B cell (primary cell): ENCODE measurements at regions not wholly inside any gene's neighbourhood (a gene's known extent, or its start where the extent isn't known, plus 50 kb on each side); places are given as distances from the start of the nearest gene placed in this dataset.
A peak's percentile ranks its signal among the peaks of the same experiment; 100 is the strongest.

Source experiments
- ATAC-seq: fragments of 200-7000 bp; cut with Tn5 transposase; one replicate; pipeline ENCODE4 v1.10.0; 2021; ENCODE audit warnings: low read depth, mild to moderate bottlenecking, moderate number of reproducible peaks, moderate library complexity
- CTCF ChIA-PET: fragments of 350-600 bp; sonication (Branson Sonifier 250); formaldehyde crosslinking; loops from one replicate; lab custom pipeline; 2021; ENCODE audit warnings: antibody characterized with exemption, inconsistent platforms; lab: Charles Lee
- POLR2A ChIA-PET: fragments of 350-600 bp; sonication (Branson Sonifier 250); formaldehyde crosslinking; loops from one replicate; lab custom pipeline; 2021; ENCODE audit warnings: antibody characterized with exemption; lab: Charles Lee
- DNase-seq: peaks from one replicate; pipeline ENCODE4 v3.0.0; 2013
- H2AFZ ChIP-seq: 2 replicates; pipeline ENCODE4 v1.6.1; 2012; ENCODE audit warnings: mild to moderate bottlenecking, low read depth, low read length; ENCODE audit not compliant: insufficient read depth, poor library complexity, severe bottlenecking
- H3K27ac ChIP-seq, 2 donors: 1 replicate in 1 of 2; 2 replicates in 1 of 2; pipeline ENCODE4 v1.5.1; 2012 to 2013; ENCODE audit warnings: low read length in 2 of 2, mild to moderate bottlenecking in 2 of 2, moderate library complexity in 1 of 2
- H3K27me3 ChIP-seq, 4 experiments: fragments of 200-600 bp in 1 of 4; sonication (generic) in 1 of 4; replicated peaks in 1 of 4; 1 replicate in 2 of 4; 2 replicates in 2 of 4; pipeline versions ENCODE4 v1.6.1 to v1.7.0; 2013 to 2016; ENCODE audit warnings: low read length in 3 of 4, mild to moderate bottlenecking in 2 of 4, mixed read lengths in 1 of 4, moderate library complexity in 1 of 4; ENCODE audit not compliant: insufficient read depth in 4 of 4, control insufficient read depth in 3 of 4; ENCODE audit errors: control extremely low read depth in 1 of 4
- H3K36me3 ChIP-seq, 2 experiments: replicated peaks in 1 of 2; 1 replicate in 1 of 2; 2 replicates in 1 of 2; pipeline versions ENCODE4 v1.6.1 to v1.7.1; 2013; ENCODE audit warnings: low read length in 1 of 2; ENCODE audit not compliant: insufficient read depth in 2 of 2, control insufficient read depth in 1 of 2; ENCODE audit errors: control extremely low read depth in 1 of 2, extremely low read depth in 1 of 2
- H3K4me1 ChIP-seq, 2 donors: fragments of 200-600 bp in 1 of 2; sonication (generic) in 1 of 2; 1 replicate in 1 of 2; 2 replicates in 1 of 2; pipeline versions ENCODE4 v1.5.1 to v1.6.1; 2013 to 2017; ENCODE audit warnings: low read length in 2 of 2; ENCODE audit not compliant: control insufficient read depth in 2 of 2, insufficient read depth in 2 of 2
- H3K4me2 ChIP-seq: replicated peaks from 2 replicates; pipeline ENCODE3; 2012; ENCODE audit warnings: mild to moderate bottlenecking, low read depth, low read length; ENCODE audit not compliant: poor library complexity, severe bottlenecking
- H3K4me3 ChIP-seq, 5 experiments: fragments of 200-600 bp in 1 of 5; sonication (generic) in 1 of 5; 1 replicate in 3 of 5; 2 replicates in 2 of 5; pipeline versions ENCODE4 v1.5.1 to v1.7.0; 2011 to 2016; ENCODE audit warnings: low read length in 4 of 5, mild to moderate bottlenecking in 4 of 5, low read depth in 2 of 5, control low read depth in 1 of 5, moderate library complexity in 1 of 5; ENCODE audit not compliant: insufficient read depth in 1 of 5; ENCODE audit errors: control extremely low read depth in 1 of 5, extremely low read depth in 1 of 5
- H3K79me2 ChIP-seq: fragments of 200-600 bp; sonication (generic); one replicate; pipeline ENCODE4 v1.6.0; 2016; ENCODE audit warnings: low read length; ENCODE audit not compliant: control insufficient read depth, insufficient read depth
- H3K9ac ChIP-seq: fragments of 200-600 bp; sonication (generic); 2 replicates; pipeline ENCODE4 v1.6.1; 2017; ENCODE audit warnings: mild to moderate bottlenecking, low read length, moderate library complexity
- H3K9me3 ChIP-seq, 3 donors: one replicate each; pipeline versions ENCODE4 v1.6.1 to v1.7.1; 2013; ENCODE audit warnings: low read length in 2 of 3; ENCODE audit not compliant: control insufficient read depth in 2 of 3, insufficient read depth in 1 of 3; ENCODE audit errors: control extremely low read depth in 1 of 3
- H4K20me1 ChIP-seq: 2 replicates; pipeline ENCODE4 v1.6.0; 2012; ENCODE audit warnings: mild to moderate bottlenecking, low read length; ENCODE audit not compliant: insufficient read depth, control insufficient read depth, poor library complexity, severe bottlenecking
- H3K27ac Mint-ChIP-seq: one replicate; pipeline ENCODE4 v1.8.0; 2021; ENCODE audit warnings: mixed read lengths
- H3K27me3 Mint-ChIP-seq: one replicate; pipeline ENCODE4 v1.8.0; 2021; ENCODE audit warnings: mixed read lengths
- H3K4me1 Mint-ChIP-seq: one replicate; pipeline ENCODE4 v1.8.0; 2021; ENCODE audit warnings: mixed read lengths
- H3K4me3 Mint-ChIP-seq: one replicate; pipeline ENCODE4 v1.8.0; 2021; ENCODE audit warnings: mixed read lengths
- H3K9me3 Mint-ChIP-seq: one replicate; pipeline ENCODE4 v1.8.0; 2022; ENCODE audit warnings: mixed read lengths; ENCODE audit not compliant: insufficient read depth
- CTCF ChIP-seq: fragments of 200-600 bp; IDR thresholded peaks from one replicate; pipeline ENCODE4 v1.8.0; 2022; ENCODE audit warnings: antibody characterized with exemption, mild to moderate bottlenecking
- EZH2 ChIP-seq: IDR thresholded peaks from 2 replicates; pipeline ENCODE4 v1.6.1; 2012; ENCODE audit warnings: borderline replicate concordance, low read depth, mild to moderate bottlenecking, moderate library complexity, low read length; ENCODE audit not compliant: insufficient read depth, poor library complexity, severe bottlenecking
- WGBS: methylation state at CpG from one replicate; pipeline ENCODE4 v1.1.5; 2013; ENCODE audit warnings: missing lambda C conversion rate; ENCODE audit not compliant: insufficient coverage; 5-methylcytosine and 5-hydroxymethylcytosine counted together
- intact Hi-C: fragments of 100-400 bp; cut with micrococcal nuclease; formaldehyde crosslinking; loops from one replicate; pipeline ENCODE4 v1.10.0; 2022

DNA sequence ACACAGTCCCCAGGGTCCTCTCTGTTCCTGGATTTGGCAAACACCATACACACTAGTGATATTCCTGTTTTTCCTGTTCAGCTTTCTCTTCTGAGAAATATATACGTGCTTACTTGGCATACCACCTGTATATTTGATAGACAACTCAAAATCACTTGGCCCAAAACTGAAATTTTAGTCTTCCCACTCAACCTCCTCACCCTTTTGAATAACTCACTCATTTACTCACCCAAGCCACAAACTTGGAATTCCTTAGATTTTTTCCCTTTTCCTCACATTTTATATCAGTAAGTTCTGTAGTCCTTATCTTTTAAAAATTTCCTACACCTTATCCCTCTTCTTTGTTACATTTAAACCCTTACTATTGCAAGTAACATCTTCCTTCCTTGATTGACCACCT, 143.4 kb downstream of the PPP1R3A start:
- CTCF ChIA-PET: interaction anchor here (1.1 kb wide), 1 partner anchor 14 kb away, joined by 3 read pairs; no protein-coding TSS in a partner anchor
- Histone ChIP-seq H3K79me2 (no peaks in the 10 kb centered on the region), H3K4me2 (no peak overlapping the region), H3K9me3 (no peaks in the 10 kb centered on the region), H3K9ac (no peak overlapping the region), H3K27ac (no peak overlapping the region), H2AFZ (no peak overlapping the region), H3K27me3 (no peaks in the 10 kb centered on the region), H3K4me3 (no peak overlapping the region), H3K4me1 (no peaks in the 10 kb centered on the region), H3K36me3 (no peaks in the 10 kb centered on the region), H4K20me1 (no peaks in the 10 kb centered on the region)
- no peak overlapping the region for H3K4me3 Mint-ChIP-seq
- WGBS: 50% methylated on average over 1 of the region's 1 CpG
- no peak for DNase-seq
- H3K27ac Mint-ChIP-seq: no peak overlapping the region
- intact Hi-C loops: no loop called here
- no peaks in the 10 kb centered on the region for H3K4me1 Mint-ChIP-seq
- H3K9me3 Mint-ChIP-seq: no peaks in the 10 kb centered on the region
- no peaks in the 10 kb centered on the region for H3K27me3 Mint-ChIP-seq
- no peak for TF ChIP-seq CTCF
- TF ChIP-seq EZH2: no peak
- POLR2A ChIA-PET: no interaction called here
- no peak for ATAC-seq

GRCh38 chr7:113774182-113774807, 144.5 kb downstream of the PPP1R3A start:
- POLR2A ChIA-PET: no interaction called here
- H4K20me1 ChIP-seq: no peaks in the 10 kb centered on the region
- H3K4me1 ChIP-seq: no peaks in the 10 kb centered on the region
- no peak overlapping the region for H3K27ac ChIP-seq
- TF ChIP-seq EZH2 (no peak), CTCF (peak; percentile 56)
- H3K4me3 Mint-ChIP-seq: no peak overlapping the region
- H3K27ac Mint-ChIP-seq: no peak overlapping the region
- H3K9me3 Mint-ChIP-seq: no peaks in the 10 kb centered on the region
- no peaks in the 10 kb centered on the region for H3K9me3 ChIP-seq
- H3K4me2 ChIP-seq: no peak overlapping the region
- H3K27me3 Mint-ChIP-seq: no peaks in the 10 kb centered on the region
- no peaks in the 10 kb centered on the region for H3K79me2 ChIP-seq
- H3K4me1 Mint-ChIP-seq: no peaks in the 10 kb centered on the region
- no peaks in the 10 kb centered on the region for H3K36me3 ChIP-seq
- no peak overlapping the region for H2AFZ ChIP-seq
- DNase-seq: no peak
- H3K4me3 ChIP-seq: no peak overlapping the region
- no peaks in the 10 kb centered on the region for H3K27me3 ChIP-seq
- H3K9ac ChIP-seq: no peak overlapping the region
- WGBS: no CpG with 5 or more reads among the region's 3 CpGs
- intact Hi-C loops: no loop called here
- CTCF ChIA-PET: no interaction called here
- ATAC-seq: no peak
